PC-9 (cell line): ENCODE measurements at regions not wholly inside any gene's neighbourhood (a gene's known extent, or its start where the extent isn't known, plus 50 kb on each side); places are given as distances from the start of the nearest gene placed in this dataset.

Experiments
- BruUV-seq: library from RNA; stranded (reverse); fragments of 400-500 nt; replicated peaks from 2 replicates; lab custom pipeline; 2021; lab: Mats Ljungman, UMichigan
- CTCF ChIA-PET: fragments of 300-600 bp; sonication (Branson Sonifier 250); formaldehyde crosslinking; loops from one replicate; lab custom pipeline; 2022; ENCODE audit warnings: antibody characterized with exemption; lab: Charles Lee
- POLR2A ChIA-PET: fragments of 300-600 bp; sonication (Branson Sonifier 250); formaldehyde crosslinking; loops from one replicate; lab custom pipeline; 2022; ENCODE audit warnings: antibody characterized with exemption; ENCODE audit not compliant: unreplicated experiment; lab: Charles Lee
- DNase-seq, 2 experiments: peaks; one replicate each; pipeline versions ENCODE4 v3.0.0 to v3.0.0-alpha.2; 2015 to 2022; ENCODE audit warnings: mixed read lengths in 1 of 2
- H2AFZ ChIP-seq: fragments of 200-600 bp; sonication (generic); 2 replicates; pipeline ENCODE4 v1.8.1; 2017; ENCODE audit warnings: antibody characterized with exemption
- H3F3A ChIP-seq: fragments of 200-600 bp; sonication (generic); 2 replicates; pipeline ENCODE4 v1.8.1; 2017; ENCODE audit warnings: antibody characterized with exemption, mild to moderate bottlenecking, low read depth; ENCODE audit not compliant: insufficient read depth
- H3K27ac ChIP-seq: fragments of 200-600 bp; sonication (generic); 2 replicates; pipeline ENCODE4 v1.6.1; 2016; ENCODE audit warnings: mixed run types
- H3K27me3 ChIP-seq: fragments of 200-600 bp; sonication (generic); 2 replicates; pipeline ENCODE4 v1.6.1; 2016; ENCODE audit warnings: low read depth, mixed run types; ENCODE audit not compliant: insufficient read depth
- H3K36me3 ChIP-seq: fragments of 200-600 bp; sonication (generic); 2 replicates; pipeline ENCODE4 v1.6.1; 2016; ENCODE audit warnings: low read depth, mixed run types
- H3K4me1 ChIP-seq: fragments of 200-600 bp; sonication (generic); replicated peaks from 2 replicates; pipeline ENCODE4 v1.6.1; 2016; ENCODE audit warnings: mixed run types; ENCODE audit not compliant: insufficient read depth
- H3K4me2 ChIP-seq: fragments of 200-600 bp; sonication (generic); 2 replicates; pipeline ENCODE4 v1.6.1; 2017; ENCODE audit warnings: mixed run types
- H3K4me3 ChIP-seq: fragments of 200-600 bp; sonication (generic); 2 replicates; pipeline ENCODE4 v1.6.1; 2016; ENCODE audit warnings: mixed run types
- H3K79me2 ChIP-seq: fragments of 200-600 bp; sonication (generic); 2 replicates; pipeline ENCODE4 v1.6.1; 2017; ENCODE audit warnings: low read depth, mixed run types
- H3K9me2 ChIP-seq: fragments of 200-600 bp; sonication (generic); 2 replicates; pipeline ENCODE4 v1.8.1; 2017; ENCODE audit warnings: mild to moderate bottlenecking; ENCODE audit not compliant: insufficient read depth
- H3K9me3 ChIP-seq: fragments of 200-600 bp; sonication (generic); 2 replicates; pipeline ENCODE4 v1.8.1; 2016; ENCODE audit warnings: low read depth; ENCODE audit not compliant: insufficient read depth
- H4K20me1 ChIP-seq: fragments of 200-600 bp; sonication (generic); 2 replicates; pipeline ENCODE4 v1.8.1; 2017; ENCODE audit not compliant: insufficient read depth
- CTCF ChIP-seq: fragments of 200-600 bp; sonication (generic); conservative IDR thresholded peaks from 2 replicates; pipeline ENCODE4 v1.6.1; 2017; ENCODE audit warnings: mixed run types, antibody characterized with exemption, mild to moderate bottlenecking, moderate library complexity
- EZH2 ChIP-seq: fragments of 200-600 bp; sonication (generic); IDR thresholded peaks from 2 replicates; pipeline ENCODE4 v1.8.0; 2017; ENCODE audit warnings: antibody characterized with exemption, low read depth
- intact Hi-C: fragments of 100-400 bp; cut with micrococcal nuclease; formaldehyde crosslinking; loops from one replicate; pipeline ENCODE4 v1.10.0; 2022; ENCODE audit not compliant: unreplicated experiment

GRCh38 chr7:45421806-45422205 is 152.4 kb upstream of the ADCY1 start:
- Histone ChIP-seq H3K79me2 (no peaks in the 10 kb centered on the region), H2AFZ (no peak overlapping the region), H3K4me3 (no peak overlapping the region), H3K36me3 (no peaks in the 10 kb centered on the region), H4K20me1 (no peaks in the 10 kb centered on the region), H3K4me1 (no peaks in the 10 kb centered on the region), H3F3A (peaks cover 4% of the 10 kb centered on the region; the same call in 1 of the 2 replicates), H3K27ac (no peak overlapping the region), H3K9me3 (no peaks in the 10 kb centered on the region), H3K9me2 (no peaks in the 10 kb centered on the region), H3K27me3 (no peaks in the 10 kb centered on the region), H3K4me2 (no peak overlapping the region)
- ChIA-PET CTCF (no interaction called here), POLR2A (no interaction called here)
- DNase-seq = no peak
- TF ChIP-seq EZH2 = no peak
- TF ChIP-seq CTCF = no peak
- intact Hi-C loops = no loop called here
- BruUV-seq = no TSS peak

- H3K9me2 ChIP-seq = no peaks in the 10 kb centered on the region
- H3K36me3 ChIP-seq = no peaks in the 10 kb centered on the region
- H3K27me3 ChIP-seq = no peaks in the 10 kb centered on the region
- ChIA-PET POLR2A (no interaction called here), CTCF (no interaction called here)
- BruUV-seq = no TSS peak
- no peak overlapping the region for H3K27ac ChIP-seq
- no peak for TF ChIP-seq CTCF
- no peaks in the 10 kb centered on the region; the same call in 1 of the 2 replicates for H3F3A ChIP-seq
- peaks cover 15% of the 10 kb centered on the region for H3K4me1 ChIP-seq
- H3K4me3 ChIP-seq = no peak overlapping the region
- no peaks in the 10 kb centered on the region for H4K20me1 ChIP-seq
- no peak overlapping the region for H2AFZ ChIP-seq
- H3K79me2 ChIP-seq = no peaks in the 10 kb centered on the region
- H3K4me2 ChIP-seq = no peak overlapping the region
- no peaks in the 10 kb centered on the region; the same call in 1 of the 2 replicates for H3K9me3 ChIP-seq
- intact Hi-C loops = no loop called here
- no peak for DNase-seq
Observed at GRCh38 chr7:45430397-45430796, 143.8 kb upstream of the ADCY1 start.

GRCh38 chr7:45434167-45434784 is 139.9 kb upstream of the ADCY1 start:
- no peak overlapping the region for H3K4me3 ChIP-seq
- no peaks in the 10 kb centered on the region for H4K20me1 ChIP-seq
- no peak for DNase-seq
- ChIA-PET CTCF (no interaction called here), POLR2A (no interaction called here)
- no peaks in the 10 kb centered on the region for H3K9me2 ChIP-seq
- H3K27me3 ChIP-seq = no peaks in the 10 kb centered on the region
- peaks cover 9% of the 10 kb centered on the region for H3F3A ChIP-seq
- no peak for TF ChIP-seq EZH2
- no peak for TF ChIP-seq CTCF
- H3K27ac ChIP-seq = no peak overlapping the region
- H3K4me2 ChIP-seq = no peak overlapping the region
- no peaks in the 10 kb centered on the region for H3K79me2 ChIP-seq
- no peak overlapping the region for H2AFZ ChIP-seq
- H3K4me1 ChIP-seq = peaks cover 29% of the 10 kb centered on the region
- BruUV-seq = no TSS peak
- H3K9me3 ChIP-seq = peaks cover 20% of the 10 kb centered on the region
- no peaks in the 10 kb centered on the region for H3K36me3 ChIP-seq
- intact Hi-C loops = no loop called here
